Glutamatergic neuron (in vitro differentiated cells): ENCODE measurements at regions not wholly inside any gene's neighbourhood (a gene's known extent, or its start where the extent isn't known, plus 50 kb on each side); places are given as distances from the start of the nearest gene placed in this dataset.

Experiments
- DNase-seq: peaks from one replicate; pipeline ENCODE4 v3.0.0; 2022
- H3K27ac Mint-ChIP-seq: one replicate; pipeline ENCODE4 v1.8.0; 2020; ENCODE audit warnings: mild to moderate bottlenecking, mixed read lengths, inconsistent platforms; ENCODE audit not compliant: unreplicated experiment
- H3K27me3 Mint-ChIP-seq: one replicate; pipeline ENCODE4 v1.8.0; 2020; ENCODE audit warnings: mild to moderate bottlenecking, moderate library complexity, mixed read lengths, inconsistent platforms; ENCODE audit not compliant: unreplicated experiment
- H3K36me3 Mint-ChIP-seq: one replicate; pipeline ENCODE4 v1.8.0; 2020; ENCODE audit warnings: mild to moderate bottlenecking, mixed read lengths, inconsistent platforms; ENCODE audit not compliant: unreplicated experiment
- H3K4me1 Mint-ChIP-seq: one replicate; pipeline ENCODE4 v1.8.0; 2020; ENCODE audit warnings: mild to moderate bottlenecking, low read depth, mixed read lengths, inconsistent platforms; ENCODE audit not compliant: unreplicated experiment
- H3K4me3 Mint-ChIP-seq: one replicate; pipeline ENCODE4 v1.8.0; 2020; ENCODE audit warnings: mild to moderate bottlenecking, mixed read lengths, inconsistent platforms; ENCODE audit not compliant: unreplicated experiment
- H3K9me3 Mint-ChIP-seq: one replicate; pipeline ENCODE4 v1.8.0; 2020; ENCODE audit warnings: mild to moderate bottlenecking, moderate library complexity, mixed read lengths, inconsistent platforms; ENCODE audit not compliant: unreplicated experiment
- TF ChIP-seq, protein P1 (sequence below): fragments of 200-600 bp; sonication (generic); IDR thresholded peaks from one replicate; pipeline ENCODE4 v1.5.0; 2021; ENCODE audit not compliant: partially characterized antibody, unreplicated experiment

DNA sequence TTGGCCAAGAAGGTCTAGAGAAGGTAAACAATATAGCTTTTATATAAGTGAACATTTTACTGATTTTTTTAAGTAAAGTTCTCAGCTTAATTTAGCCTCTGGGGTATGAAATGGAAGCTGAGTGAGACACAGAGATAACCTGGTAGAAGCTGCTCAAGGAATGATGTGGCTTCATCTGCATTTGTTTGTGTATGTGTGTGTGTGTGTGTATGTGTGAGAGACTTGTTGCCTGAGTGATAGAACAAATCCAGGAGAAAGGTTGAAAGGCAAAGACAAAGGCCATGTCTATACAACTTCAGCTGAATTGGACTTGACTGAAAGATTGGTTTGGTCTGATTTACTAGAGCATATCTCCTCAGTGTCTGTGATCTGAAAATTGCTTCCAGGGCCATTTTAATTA, 63.6 kb downstream of the PCDH7 start:
- no peaks in the 10 kb centered on the region for H3K4me1 Mint-ChIP-seq
- H3K36me3 Mint-ChIP-seq, result no peaks in the 10 kb centered on the region
- no peak overlapping the region for H3K4me3 Mint-ChIP-seq
- TF ChIP-seq, protein P1, sequence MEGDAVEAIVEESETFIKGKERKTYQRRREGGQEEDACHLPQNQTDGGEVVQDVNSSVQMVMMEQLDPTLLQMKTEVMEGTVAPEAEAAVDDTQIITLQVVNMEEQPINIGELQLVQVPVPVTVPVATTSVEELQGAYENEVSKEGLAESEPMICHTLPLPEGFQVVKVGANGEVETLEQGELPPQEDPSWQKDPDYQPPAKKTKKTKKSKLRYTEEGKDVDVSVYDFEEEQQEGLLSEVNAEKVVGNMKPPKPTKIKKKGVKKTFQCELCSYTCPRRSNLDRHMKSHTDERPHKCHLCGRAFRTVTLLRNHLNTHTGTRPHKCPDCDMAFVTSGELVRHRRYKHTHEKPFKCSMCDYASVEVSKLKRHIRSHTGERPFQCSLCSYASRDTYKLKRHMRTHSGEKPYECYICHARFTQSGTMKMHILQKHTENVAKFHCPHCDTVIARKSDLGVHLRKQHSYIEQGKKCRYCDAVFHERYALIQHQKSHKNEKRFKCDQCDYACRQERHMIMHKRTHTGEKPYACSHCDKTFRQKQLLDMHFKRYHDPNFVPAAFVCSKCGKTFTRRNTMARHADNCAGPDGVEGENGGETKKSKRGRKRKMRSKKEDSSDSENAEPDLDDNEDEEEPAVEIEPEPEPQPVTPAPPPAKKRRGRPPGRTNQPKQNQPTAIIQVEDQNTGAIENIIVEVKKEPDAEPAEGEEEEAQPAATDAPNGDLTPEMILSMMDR, result no peak
- H3K27me3 Mint-ChIP-seq, result no peaks in the 10 kb centered on the region
- no peak for DNase-seq
- no peak overlapping the region for H3K27ac Mint-ChIP-seq
- no peaks in the 10 kb centered on the region for H3K9me3 Mint-ChIP-seq

DNA sequence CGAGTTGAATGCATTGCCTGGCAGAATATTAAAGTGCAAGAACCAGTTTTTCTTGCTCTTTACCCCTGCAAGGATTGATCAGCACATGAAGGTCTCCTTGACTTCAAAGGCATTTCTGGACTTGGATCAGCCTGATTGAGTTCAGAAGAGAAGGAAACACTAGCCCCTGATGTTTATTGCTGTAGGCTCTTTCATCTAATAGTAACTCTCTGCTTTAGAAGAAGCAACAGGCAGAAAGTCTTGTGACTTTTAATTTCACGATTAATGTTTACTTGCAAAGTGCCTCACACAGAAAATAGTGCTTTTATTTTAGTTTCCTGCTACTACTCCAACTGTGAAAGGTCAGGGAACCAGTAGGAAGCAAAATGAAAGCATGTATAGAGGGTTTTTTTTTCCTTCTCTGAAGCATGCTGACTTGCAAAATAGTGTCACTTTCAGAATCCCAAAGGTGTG, 69.1 kb downstream of the PCDH7 start:
- H3K9me3 Mint-ChIP-seq, result no peaks in the 10 kb centered on the region
- no peak overlapping the region for H3K4me3 Mint-ChIP-seq
- H3K27ac Mint-ChIP-seq, result no peak overlapping the region
- TF ChIP-seq, protein P1, result no peak
- H3K36me3 Mint-ChIP-seq, result no peaks in the 10 kb centered on the region
- no peak for DNase-seq
- H3K4me1 Mint-ChIP-seq, result peaks cover 1% of the 10 kb centered on the region
- no peaks in the 10 kb centered on the region for H3K27me3 Mint-ChIP-seq

DNA sequence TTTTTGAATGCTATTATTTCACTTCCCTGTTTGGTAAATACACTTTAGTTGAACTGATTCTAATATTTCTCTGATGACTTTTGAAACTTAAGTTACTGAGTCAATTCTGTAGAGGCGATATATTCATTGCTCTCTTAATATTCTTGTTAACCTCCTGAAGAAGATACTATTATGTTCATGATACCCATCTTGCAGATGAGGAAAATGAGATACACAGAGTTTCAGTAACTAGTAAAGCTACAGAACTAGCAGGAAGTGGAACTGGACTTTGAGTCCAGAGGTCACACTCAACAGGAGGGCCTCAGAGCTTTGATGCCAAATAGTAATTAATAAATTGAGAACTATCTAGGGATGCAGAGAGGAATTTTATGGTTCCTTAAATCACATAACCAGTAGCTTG, 70.0 kb downstream of the PCDH7 start:
- H3K4me3 Mint-ChIP-seq, result no peak overlapping the region
- TF ChIP-seq, protein P1, result no peak
- H3K27me3 Mint-ChIP-seq, result no peaks in the 10 kb centered on the region
- DNase-seq, result no peak
- H3K9me3 Mint-ChIP-seq, result no peaks in the 10 kb centered on the region
- H3K4me1 Mint-ChIP-seq, result peaks cover 1% of the 10 kb centered on the region
- H3K36me3 Mint-ChIP-seq, result no peaks in the 10 kb centered on the region
- no peak overlapping the region for H3K27ac Mint-ChIP-seq

DNA sequence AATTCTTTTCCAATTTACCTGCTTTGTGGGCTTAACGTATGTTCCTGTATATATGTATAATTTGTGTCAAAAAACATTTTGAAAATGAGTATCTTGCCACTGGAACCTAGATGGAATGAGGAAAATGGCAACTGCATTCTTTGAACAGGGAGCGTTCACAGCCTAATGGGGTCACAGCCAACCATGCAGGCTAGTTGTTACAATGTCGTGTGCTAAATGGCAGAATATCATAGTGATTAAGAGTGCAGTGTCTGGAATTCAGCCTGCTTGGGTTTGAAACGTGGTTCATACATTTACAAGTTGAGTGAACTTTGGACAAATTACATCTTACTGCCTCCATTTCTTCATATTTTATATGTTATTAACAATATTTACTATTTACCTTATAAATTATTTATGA, 70.8 kb downstream of the PCDH7 start:
- H3K27ac Mint-ChIP-seq, result no peak overlapping the region
- H3K4me3 Mint-ChIP-seq, result no peak overlapping the region
- peaks cover 1% of the 10 kb centered on the region for H3K4me1 Mint-ChIP-seq
- no peaks in the 10 kb centered on the region for H3K9me3 Mint-ChIP-seq
- TF ChIP-seq, protein P1, result no peak
- no peaks in the 10 kb centered on the region for H3K27me3 Mint-ChIP-seq
- DNase-seq, result no peak
- H3K36me3 Mint-ChIP-seq, result no peaks in the 10 kb centered on the region

DNA sequence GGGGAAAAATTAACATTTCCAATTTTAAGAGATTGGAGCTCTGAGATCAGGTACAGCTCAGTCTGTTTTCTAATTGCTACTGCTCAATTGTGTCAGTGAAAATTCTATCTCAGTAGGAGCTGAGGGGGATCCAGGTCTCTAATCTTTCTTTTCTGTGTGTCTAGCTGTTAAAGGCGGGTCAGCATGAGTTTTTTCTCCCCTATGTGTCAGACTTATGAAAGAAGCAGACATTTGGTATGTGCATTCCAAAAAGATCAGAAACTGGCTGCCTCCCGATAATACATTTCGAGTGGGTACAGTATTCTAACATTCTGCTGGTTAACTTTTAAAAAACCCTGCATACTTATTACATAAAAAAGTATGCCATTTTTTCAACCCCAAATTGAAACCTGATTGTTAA, 72.4 kb downstream of the PCDH7 start:
- Mint-ChIP-seq H3K4me1 (peaks cover 1% of the 10 kb centered on the region), H3K27me3 (no peaks in the 10 kb centered on the region), H3K27ac (no peak overlapping the region), H3K4me3 (no peak overlapping the region), H3K36me3 (no peaks in the 10 kb centered on the region), H3K9me3 (no peaks in the 10 kb centered on the region)
- DNase-seq, result no peak
- TF ChIP-seq, protein P1, result no peak
